Panc1 (cell line): ENCODE measurements at regions not wholly inside any gene's neighbourhood (a gene's known extent, or its start where the extent isn't known, plus 50 kb on each side); places are given as distances from the start of the nearest gene placed in this dataset.

Experiments used
- POLR2AphosphoS5 ChIP-seq: IDR thresholded peaks from 2 replicates; pipeline ENCODE4 v1.6.1; 2012; ENCODE audit warnings: mild to moderate bottlenecking, low read depth, low read length, moderate library complexity
- TF ChIP-seq, protein P1 (sequence below): fragments of 450-650 bp; IDR thresholded peaks from 2 replicates; pipeline ENCODE4 v1.5.1; 2017; ENCODE audit warnings: mild to moderate bottlenecking

GRCh38 chr17:51481370-51481769, 221.0 kb downstream of the UTP18 start:
- TF ChIP-seq, protein P1, sequence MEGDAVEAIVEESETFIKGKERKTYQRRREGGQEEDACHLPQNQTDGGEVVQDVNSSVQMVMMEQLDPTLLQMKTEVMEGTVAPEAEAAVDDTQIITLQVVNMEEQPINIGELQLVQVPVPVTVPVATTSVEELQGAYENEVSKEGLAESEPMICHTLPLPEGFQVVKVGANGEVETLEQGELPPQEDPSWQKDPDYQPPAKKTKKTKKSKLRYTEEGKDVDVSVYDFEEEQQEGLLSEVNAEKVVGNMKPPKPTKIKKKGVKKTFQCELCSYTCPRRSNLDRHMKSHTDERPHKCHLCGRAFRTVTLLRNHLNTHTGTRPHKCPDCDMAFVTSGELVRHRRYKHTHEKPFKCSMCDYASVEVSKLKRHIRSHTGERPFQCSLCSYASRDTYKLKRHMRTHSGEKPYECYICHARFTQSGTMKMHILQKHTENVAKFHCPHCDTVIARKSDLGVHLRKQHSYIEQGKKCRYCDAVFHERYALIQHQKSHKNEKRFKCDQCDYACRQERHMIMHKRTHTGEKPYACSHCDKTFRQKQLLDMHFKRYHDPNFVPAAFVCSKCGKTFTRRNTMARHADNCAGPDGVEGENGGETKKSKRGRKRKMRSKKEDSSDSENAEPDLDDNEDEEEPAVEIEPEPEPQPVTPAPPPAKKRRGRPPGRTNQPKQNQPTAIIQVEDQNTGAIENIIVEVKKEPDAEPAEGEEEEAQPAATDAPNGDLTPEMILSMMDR: no peak
- TF ChIP-seq POLR2AphosphoS5: no peak
